Kidney (tissue), 13 donors: ENCODE measurements at regions not wholly inside any gene's neighbourhood (a gene's known extent, or its start where the extent isn't known, plus 50 kb on each side); places are given as distances from the start of the nearest gene placed in this dataset.

Experiments used
- DNase-seq, 5 donors: peaks; one replicate each; pipeline ENCODE4 v3.0.0-alpha.2; 2013 to 2020
- FAIRE-seq: peaks from 2 replicates; lab custom pipeline; 2012; peaks lifted over from hg19 to GRCh38; lab: Jason Lieb, UNC
- H3K27ac ChIP-seq, 2 donors: one replicate each; pipeline ENCODE4 v1.7.0; 2013; ENCODE audit warnings: low read depth in 2 of 2, low read length in 2 of 2, inconsistent platforms in 1 of 2
- H3K27me3 ChIP-seq: one replicate; pipeline ENCODE4 v1.7.1; 2013; ENCODE audit warnings: low read length, inconsistent platforms; ENCODE audit not compliant: control insufficient read depth, insufficient read depth
- H3K36me3 ChIP-seq, 3 donors: one replicate each; pipeline versions ENCODE4 v1.7.0 to v1.7.1; 2013; ENCODE audit warnings: low read length in 3 of 3, control low read depth in 1 of 3, inconsistent platforms in 1 of 3; ENCODE audit not compliant: insufficient read depth in 3 of 3, control insufficient read depth in 2 of 3
- H3K4me1 ChIP-seq, 3 donors: one replicate each; pipeline versions ENCODE4 v1.7.0 to v1.7.1; 2013; ENCODE audit warnings: low read length in 3 of 3, inconsistent platforms in 1 of 3, low read depth in 1 of 3; ENCODE audit not compliant: control insufficient read depth in 2 of 3, insufficient read depth in 2 of 3
- H3K4me3 ChIP-seq, 3 donors: one replicate each; pipeline versions ENCODE4 v1.7.0 to v1.8.1; 2013; ENCODE audit warnings: low read length in 3 of 3, control low read depth in 1 of 3, inconsistent platforms in 1 of 3
- H3K9ac ChIP-seq, 3 donors: one replicate each; pipeline versions ENCODE4 v1.7.0 to v1.7.1; 2013; ENCODE audit warnings: low read length in 3 of 3, control low read depth in 1 of 3, inconsistent platforms in 1 of 3
- H3K9me3 ChIP-seq, 3 donors: one replicate each; pipeline versions ENCODE4 v1.7.0 to v1.7.1; 2013; ENCODE audit warnings: low read length in 3 of 3, control low read depth in 1 of 3, inconsistent platforms in 1 of 3; ENCODE audit not compliant: control insufficient read depth in 2 of 3, insufficient read depth in 1 of 3
- intact Hi-C: fragments of 100-400 bp; cut with DNase I; formaldehyde crosslinking; loops from one replicate; pipeline ENCODE4 v1.11.1; 2022
- TF ChIP-seq, protein P1 (sequence below): IDR thresholded peaks from 3 replicates; pipeline ENCODE4 v1.5.1; 2012; ENCODE audit warnings: mild to moderate bottlenecking, moderate library complexity, borderline replicate concordance; ENCODE audit not compliant: insufficient read depth; ENCODE audit errors: extremely low read depth
- donor health status: control.
- donor health status: control.
- donor health status: control.
- donor health status: control.
- donor health status: control.
- donor health status: DM: yes; HTN: yes; CAD: no.
- donor health status: Normal renal cell carcinoma (clear cell type).

DNA sequence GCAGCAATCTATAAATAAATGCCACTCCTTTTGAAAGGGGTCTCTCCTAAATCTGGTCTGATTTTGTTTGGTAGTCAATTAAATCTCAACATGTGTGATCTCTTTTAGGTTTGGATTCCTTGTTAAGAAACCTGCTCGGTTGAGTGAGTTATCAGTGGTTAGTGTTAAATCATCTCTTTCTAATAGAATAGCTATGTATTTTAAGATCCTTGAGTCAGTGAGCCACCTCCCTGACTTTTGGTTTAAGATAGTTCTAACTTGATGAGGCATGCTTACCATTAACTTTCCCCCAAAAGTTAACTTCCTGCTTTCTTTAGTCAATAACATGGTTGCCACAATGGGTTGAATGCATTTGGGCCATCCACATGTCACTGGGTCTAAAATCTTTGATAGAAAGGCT lies 93.1 kb upstream of the OLFM3 start:
- TF ChIP-seq, protein P1, sequence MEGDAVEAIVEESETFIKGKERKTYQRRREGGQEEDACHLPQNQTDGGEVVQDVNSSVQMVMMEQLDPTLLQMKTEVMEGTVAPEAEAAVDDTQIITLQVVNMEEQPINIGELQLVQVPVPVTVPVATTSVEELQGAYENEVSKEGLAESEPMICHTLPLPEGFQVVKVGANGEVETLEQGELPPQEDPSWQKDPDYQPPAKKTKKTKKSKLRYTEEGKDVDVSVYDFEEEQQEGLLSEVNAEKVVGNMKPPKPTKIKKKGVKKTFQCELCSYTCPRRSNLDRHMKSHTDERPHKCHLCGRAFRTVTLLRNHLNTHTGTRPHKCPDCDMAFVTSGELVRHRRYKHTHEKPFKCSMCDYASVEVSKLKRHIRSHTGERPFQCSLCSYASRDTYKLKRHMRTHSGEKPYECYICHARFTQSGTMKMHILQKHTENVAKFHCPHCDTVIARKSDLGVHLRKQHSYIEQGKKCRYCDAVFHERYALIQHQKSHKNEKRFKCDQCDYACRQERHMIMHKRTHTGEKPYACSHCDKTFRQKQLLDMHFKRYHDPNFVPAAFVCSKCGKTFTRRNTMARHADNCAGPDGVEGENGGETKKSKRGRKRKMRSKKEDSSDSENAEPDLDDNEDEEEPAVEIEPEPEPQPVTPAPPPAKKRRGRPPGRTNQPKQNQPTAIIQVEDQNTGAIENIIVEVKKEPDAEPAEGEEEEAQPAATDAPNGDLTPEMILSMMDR: no peak
- Histone ChIP-seq H3K4me1 (no peaks in the 10 kb centered on the region), H3K9ac (no peak overlapping the region), H3K9me3 (no peaks in the 10 kb centered on the region), H3K27ac (no peak overlapping the region), H3K4me3 (no peak overlapping the region), H3K36me3 (no peaks in the 10 kb centered on the region), H3K27me3 (no peaks in the 10 kb centered on the region)
- FAIRE-seq (no peak), DNase-seq (no peak)
- intact Hi-C loops: no loop called here

DNA sequence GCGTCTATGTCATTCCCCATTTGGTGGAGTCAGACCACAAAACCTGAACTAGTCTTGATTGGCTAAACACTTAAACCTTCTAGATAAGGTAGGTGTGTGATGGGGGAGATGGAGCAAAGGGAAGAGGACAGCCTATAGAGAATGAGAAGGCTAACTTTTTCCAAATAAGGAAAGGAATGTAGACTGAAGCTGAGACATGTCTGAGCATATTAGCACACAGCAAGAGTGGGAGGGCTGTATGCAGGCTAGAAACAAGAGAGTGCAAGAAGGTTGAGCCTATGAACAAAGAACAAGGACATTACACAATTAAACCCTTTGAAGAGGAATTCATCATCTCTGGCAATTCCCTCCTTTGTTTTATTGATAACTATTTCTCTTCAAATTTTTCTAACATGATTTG lies 89.2 kb upstream of the OLFM3 start:
- H3K9me3 ChIP-seq: no peaks in the 10 kb centered on the region
- intact Hi-C loops: no loop called here
- no peak overlapping the region for H3K27ac ChIP-seq
- no peak overlapping the region for H3K9ac ChIP-seq
- no peaks in the 10 kb centered on the region for H3K4me1 ChIP-seq
- H3K4me3 ChIP-seq: no peak overlapping the region
- DNase-seq: no peak
- no peak for FAIRE-seq
- TF ChIP-seq, protein P1: no peak
- H3K36me3 ChIP-seq: no peaks in the 10 kb centered on the region
- no peaks in the 10 kb centered on the region for H3K27me3 ChIP-seq

DNA sequence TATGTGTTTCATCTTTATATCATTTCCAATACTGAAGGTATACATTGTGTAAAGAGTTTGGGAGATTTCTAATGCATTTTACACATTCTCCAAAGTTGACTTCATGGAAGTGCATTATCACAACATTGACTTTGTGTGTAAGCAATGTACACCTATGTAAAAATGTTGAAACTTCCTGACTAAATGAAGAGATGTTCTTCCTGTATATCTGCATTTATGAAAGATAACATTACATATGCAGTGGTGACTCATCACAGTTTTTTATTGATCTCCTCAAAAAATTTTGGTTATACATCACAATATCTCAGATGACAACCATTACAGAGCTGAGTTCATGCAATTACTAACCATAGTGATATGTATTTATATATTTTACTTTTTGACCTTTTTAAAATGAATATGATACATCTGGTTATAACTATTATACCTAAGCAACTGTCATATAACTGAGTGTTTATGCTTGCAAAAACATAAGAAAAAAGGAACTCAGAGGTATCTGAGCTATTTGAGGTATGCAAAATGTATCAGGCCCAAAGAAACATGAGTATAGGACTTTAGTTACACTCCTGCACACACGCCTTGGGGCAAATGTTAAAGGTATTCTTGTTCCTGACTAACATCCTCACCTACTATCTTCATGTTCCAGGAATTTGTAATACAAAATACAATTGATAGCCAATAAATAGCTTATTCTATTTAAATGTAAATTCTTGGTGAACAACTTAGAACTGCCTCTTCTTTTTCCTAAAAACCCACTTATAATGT lies 88.2 kb upstream of the OLFM3 start:
- Histone ChIP-seq H3K27ac (no peak overlapping the region), H3K36me3 (no peaks in the 10 kb centered on the region), H3K9me3 (no peaks in the 10 kb centered on the region), H3K27me3 (no peaks in the 10 kb centered on the region), H3K4me1 (no peaks in the 10 kb centered on the region), H3K9ac (no peak overlapping the region), H3K4me3 (no peak overlapping the region)
- TF ChIP-seq, protein P1: no peak
- DNase-seq (no peak), FAIRE-seq (no peak)
- intact Hi-C loops: no loop called here
